ENCODE measurements at regions not wholly inside any gene's neighbourhood (a gene's known extent, or its start where the extent isn't known, plus 50 kb on each side); places are given as distances from the start of the nearest gene placed in this dataset.
A peak's percentile ranks its signal among the peaks of the same experiment; 100 is the strongest.

GRCh38 chr22:25362215-25362882 lies 142.9 kb downstream of the CRYBB2 start (continued):
- TF ChIP-seq CTCF (IDR thresholded peaks at IDR 0.05; ENCODE audit: control extremely low read depth in 1 of 3, insufficient read depth in 1 of 3, low read depth in 1 of 3, low read length in 3 of 3) (peak; percentile 91 to 97 (median 96)), RXRA (IDR thresholded peaks at IDR 0.05; ENCODE audit: insufficient read depth, low read depth, low read length) (no peak), CHD1 (IDR thresholded peaks at IDR 0.05; ENCODE audit: low read depth, low read length) (no peak), CREB1 (IDR thresholded peaks at IDR 0.05) (peak; percentile 60; the same call in 1 of the 2 replicates), PHF8 (conservative IDR thresholded peaks at IDR 0.05; ENCODE audit: low read depth, low read length) (no peak), MAFK (IDR thresholded peaks at IDR 0.05; ENCODE audit: low read depth, low read length) (no peak), SP2 (IDR thresholded peaks at IDR 0.05; ENCODE audit: low read length) (no peak)

Data from H1 (cell line).